HFF-Myc (cell line): ENCODE measurements at regions not wholly inside any gene's neighbourhood (a gene's known extent, or its start where the extent isn't known, plus 50 kb on each side); places are given as distances from the start of the nearest gene placed in this dataset.

Experiments
- DNase-seq: peaks from one replicate; pipeline ENCODE4 v3.0.0-alpha.2; 2011; ENCODE audit warnings: low read depth; ENCODE audit errors: extremely low read depth
- H3K4me3 ChIP-seq: replicated peaks from 2 replicates; pipeline ENCODE4 v1.5.1; 2011; ENCODE audit warnings: low read depth, mild to moderate bottlenecking, control low read depth, low read length
- TF ChIP-seq, protein P1 (sequence below): IDR thresholded peaks from 2 replicates; pipeline ENCODE4 v1.5.1; 2012; ENCODE audit warnings: mild to moderate bottlenecking, low read depth, low read length, control low read depth; ENCODE audit errors: missing control alignments

DNA sequence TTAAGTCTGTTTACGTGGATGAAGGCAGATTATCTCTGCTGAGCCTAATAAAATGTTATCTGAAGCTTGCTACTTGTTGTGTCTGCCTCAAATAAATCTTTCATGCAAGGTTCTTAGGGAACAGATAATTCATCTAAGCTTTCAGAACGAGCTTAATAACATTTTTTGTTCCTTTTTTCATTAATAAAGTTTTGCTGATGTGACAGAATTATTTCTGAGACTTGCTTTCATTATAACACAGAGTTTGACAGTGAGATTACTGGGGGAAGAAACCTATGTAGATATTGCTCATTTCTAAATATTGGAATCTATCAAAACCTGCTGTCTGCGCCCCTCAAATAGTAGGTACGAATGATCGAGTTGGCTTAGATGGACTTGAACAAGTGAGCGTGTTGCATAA lies 948.7 kb upstream of the SEL1L start:
- TF ChIP-seq, protein P1, sequence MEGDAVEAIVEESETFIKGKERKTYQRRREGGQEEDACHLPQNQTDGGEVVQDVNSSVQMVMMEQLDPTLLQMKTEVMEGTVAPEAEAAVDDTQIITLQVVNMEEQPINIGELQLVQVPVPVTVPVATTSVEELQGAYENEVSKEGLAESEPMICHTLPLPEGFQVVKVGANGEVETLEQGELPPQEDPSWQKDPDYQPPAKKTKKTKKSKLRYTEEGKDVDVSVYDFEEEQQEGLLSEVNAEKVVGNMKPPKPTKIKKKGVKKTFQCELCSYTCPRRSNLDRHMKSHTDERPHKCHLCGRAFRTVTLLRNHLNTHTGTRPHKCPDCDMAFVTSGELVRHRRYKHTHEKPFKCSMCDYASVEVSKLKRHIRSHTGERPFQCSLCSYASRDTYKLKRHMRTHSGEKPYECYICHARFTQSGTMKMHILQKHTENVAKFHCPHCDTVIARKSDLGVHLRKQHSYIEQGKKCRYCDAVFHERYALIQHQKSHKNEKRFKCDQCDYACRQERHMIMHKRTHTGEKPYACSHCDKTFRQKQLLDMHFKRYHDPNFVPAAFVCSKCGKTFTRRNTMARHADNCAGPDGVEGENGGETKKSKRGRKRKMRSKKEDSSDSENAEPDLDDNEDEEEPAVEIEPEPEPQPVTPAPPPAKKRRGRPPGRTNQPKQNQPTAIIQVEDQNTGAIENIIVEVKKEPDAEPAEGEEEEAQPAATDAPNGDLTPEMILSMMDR = no peak
- no peak overlapping the region for H3K4me3 ChIP-seq
- DNase-seq = no peak

DNA sequence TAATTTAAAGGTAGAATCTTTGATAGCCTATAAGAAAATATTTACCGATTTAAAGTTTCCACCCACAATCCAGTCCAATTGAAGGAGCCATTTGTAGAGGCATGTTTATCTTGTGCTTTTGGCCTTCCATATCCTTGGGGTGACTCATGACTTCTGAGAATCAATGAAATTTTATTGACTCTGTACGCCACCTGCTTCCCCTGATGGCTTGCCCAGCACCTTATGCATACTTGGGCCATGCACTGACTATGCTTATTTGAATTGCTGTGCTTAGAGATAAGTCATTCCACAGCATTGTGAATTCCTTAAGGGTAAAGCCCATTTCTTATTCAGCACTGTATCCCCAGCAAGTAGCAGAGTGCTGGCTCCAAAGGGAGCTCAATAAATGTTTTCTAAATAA lies 954.8 kb upstream of the SEL1L start:
- DNase-seq = no peak
- H3K4me3 ChIP-seq = no peak overlapping the region
- TF ChIP-seq, protein P1 = no peak

DNA sequence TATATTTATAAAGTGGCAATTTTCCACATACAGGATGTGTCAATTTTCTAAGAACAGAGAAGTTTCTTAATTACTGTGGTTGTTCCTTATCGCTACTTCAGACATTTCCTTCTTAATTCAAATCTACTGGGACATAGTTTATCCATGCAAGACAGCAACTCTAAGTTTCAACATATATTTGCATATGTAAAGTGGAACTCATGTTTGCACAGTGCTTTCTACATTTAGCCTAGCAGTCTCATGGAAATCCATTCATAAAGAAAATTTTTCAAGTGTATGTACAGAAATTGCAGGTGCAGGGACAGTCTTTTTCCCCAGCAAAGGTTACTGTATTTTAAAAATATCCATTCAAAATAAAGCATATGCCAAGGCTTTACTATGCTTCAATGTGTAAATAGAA lies 956.7 kb upstream of the SEL1L start:
- no peak for DNase-seq
- TF ChIP-seq, protein P1 = no peak
- H3K4me3 ChIP-seq = no peak overlapping the region

DNA sequence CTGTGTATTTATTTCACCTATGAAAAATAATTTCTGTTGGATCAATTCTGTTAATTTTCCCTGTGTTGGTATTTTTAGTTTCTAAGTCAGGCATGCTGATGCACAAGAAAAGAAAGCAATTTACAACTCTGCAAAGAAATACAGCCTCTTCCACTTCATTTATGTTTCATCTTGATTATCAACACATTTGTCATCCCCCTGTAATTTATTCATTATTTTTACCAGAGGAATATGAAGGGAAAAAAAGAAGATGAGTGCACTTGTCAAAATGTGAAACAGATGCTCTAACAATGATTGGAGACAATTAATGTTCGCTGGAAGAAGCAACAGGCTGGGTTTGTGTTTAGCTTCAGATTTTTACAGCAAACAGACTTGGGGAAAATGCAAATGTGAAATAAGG lies 958.5 kb upstream of the SEL1L start:
- TF ChIP-seq, protein P1 = no peak
- no peak overlapping the region for H3K4me3 ChIP-seq
- DNase-seq = no peak

DNA sequence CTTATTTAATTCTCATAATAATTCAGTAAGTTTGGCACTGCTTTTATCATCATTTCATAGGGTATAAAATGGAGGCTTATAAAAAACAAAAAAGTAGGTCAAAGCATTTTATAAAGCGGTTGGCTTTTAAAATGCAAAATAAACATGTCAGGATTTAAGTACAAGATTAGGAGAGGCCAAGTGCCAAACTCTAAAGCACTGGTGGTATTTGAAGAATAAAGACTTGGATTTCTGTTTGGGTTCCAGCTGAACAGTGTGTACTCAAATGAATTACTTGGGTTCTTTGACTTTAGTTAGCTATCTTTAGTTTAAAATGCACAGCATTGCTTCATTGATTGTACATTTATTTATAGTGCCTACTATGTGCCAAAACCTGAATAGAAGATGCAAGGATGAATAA lies 966.6 kb upstream of the SEL1L start:
- no peak overlapping the region for H3K4me3 ChIP-seq
- no peak for DNase-seq
- TF ChIP-seq, protein P1 = no peak

DNA sequence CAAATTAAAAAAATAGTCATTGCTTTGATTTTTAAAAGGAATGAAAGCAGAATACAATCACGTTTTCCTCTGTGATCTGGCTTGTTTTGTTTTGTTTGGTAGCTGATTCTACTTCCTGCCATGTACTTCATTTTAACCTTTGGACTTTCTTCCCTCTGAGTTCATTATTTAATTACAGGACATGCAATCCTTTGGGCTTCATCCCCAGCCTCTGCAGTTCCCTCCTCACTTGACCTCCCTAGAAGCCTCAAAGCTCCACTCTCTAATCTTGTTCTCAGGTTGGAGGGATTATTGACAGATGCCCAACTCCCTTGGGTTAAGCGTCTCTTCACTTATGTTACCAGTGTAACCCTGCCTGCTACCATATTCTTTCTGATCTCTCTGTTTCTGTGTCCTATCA lies 967.9 kb upstream of the SEL1L start:
- TF ChIP-seq, protein P1 = no peak
- no peak for DNase-seq
- H3K4me3 ChIP-seq = no peak overlapping the region

DNA sequence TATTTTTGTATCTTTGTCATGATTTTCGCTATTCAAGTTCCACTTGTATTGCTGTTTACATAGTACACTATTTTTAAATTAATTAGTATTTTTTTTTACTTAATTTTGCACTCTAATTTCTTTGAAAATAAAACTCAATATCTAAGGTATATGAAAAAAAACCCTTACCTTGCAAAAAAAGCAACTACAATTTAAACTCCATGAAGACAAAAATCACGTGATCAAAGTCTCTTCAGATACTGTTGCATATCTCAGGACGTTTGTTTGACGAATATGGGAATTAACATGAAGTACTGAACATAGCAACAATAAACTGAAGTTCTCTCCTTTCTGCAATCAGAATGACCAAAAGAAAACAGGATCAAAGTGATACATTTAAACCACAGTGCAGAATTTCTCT lies 968.4 kb upstream of the SEL1L start:
- TF ChIP-seq, protein P1 = no peak
- no peak overlapping the region for H3K4me3 ChIP-seq
- DNase-seq = no peak
